ENCODE measurements at regions not wholly inside any gene's neighbourhood (a gene's known extent, or its start where the extent isn't known, plus 50 kb on each side); places are given as distances from the start of the nearest gene placed in this dataset.

DNA sequence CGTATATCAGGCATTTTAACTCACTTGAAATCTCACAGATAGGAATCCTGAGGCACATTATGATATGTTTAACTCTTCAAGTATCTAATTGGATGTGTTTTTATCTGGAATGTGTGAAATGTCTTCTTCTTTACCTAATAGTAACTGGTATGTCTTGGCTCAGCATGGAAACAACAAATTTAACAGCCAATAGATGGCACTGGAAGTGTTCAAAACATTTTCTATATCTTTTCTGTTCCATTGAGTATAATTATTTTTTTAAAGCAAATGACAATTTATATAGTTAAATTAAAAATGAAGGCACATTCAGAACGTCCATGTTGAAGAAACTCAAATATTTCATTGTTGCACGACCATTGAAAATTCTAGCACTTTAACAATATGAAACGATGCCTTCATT, 164.6 kb upstream of the SLC16A7 start:
- no peak for TF ChIP-seq POLR2A (IDR thresholded peaks at IDR 0.05)
- TF ChIP-seq, protein P1, sequence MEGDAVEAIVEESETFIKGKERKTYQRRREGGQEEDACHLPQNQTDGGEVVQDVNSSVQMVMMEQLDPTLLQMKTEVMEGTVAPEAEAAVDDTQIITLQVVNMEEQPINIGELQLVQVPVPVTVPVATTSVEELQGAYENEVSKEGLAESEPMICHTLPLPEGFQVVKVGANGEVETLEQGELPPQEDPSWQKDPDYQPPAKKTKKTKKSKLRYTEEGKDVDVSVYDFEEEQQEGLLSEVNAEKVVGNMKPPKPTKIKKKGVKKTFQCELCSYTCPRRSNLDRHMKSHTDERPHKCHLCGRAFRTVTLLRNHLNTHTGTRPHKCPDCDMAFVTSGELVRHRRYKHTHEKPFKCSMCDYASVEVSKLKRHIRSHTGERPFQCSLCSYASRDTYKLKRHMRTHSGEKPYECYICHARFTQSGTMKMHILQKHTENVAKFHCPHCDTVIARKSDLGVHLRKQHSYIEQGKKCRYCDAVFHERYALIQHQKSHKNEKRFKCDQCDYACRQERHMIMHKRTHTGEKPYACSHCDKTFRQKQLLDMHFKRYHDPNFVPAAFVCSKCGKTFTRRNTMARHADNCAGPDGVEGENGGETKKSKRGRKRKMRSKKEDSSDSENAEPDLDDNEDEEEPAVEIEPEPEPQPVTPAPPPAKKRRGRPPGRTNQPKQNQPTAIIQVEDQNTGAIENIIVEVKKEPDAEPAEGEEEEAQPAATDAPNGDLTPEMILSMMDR (IDR thresholded peaks at IDR 0.05) = peak in 3 of 6 experiments; percentile 29 to 42 (median 30)
